Retinal pigment epithelial cell (primary cell): ENCODE measurements at regions not wholly inside any gene's neighbourhood (a gene's known extent, or its start where the extent isn't known, plus 50 kb on each side); places are given as distances from the start of the nearest gene placed in this dataset.
"Not testable (repeated sequence)": the region's sequence is repeated elsewhere in the genome, so short reads cannot be mapped to it uniquely, and the experiment has no call there.

Experiments used
- DNase-seq: peaks from one replicate; pipeline ENCODE4 v3.0.0-alpha.2; 2010; ENCODE audit warnings: low read depth
- H3K4me3 ChIP-seq: 2 replicates; pipeline ENCODE4 v1.5.1; 2011; ENCODE audit warnings: mild to moderate bottlenecking, low read length, control low read depth, moderate library complexity
- CTCF ChIP-seq: conservative IDR thresholded peaks from 2 replicates; pipeline ENCODE4 v1.5.1; 2011; ENCODE audit warnings: low read depth, low read length, control low read depth, inconsistent platforms

- TF ChIP-seq CTCF: no peak
- no peak overlapping the region for H3K4me3 ChIP-seq
- DNase-seq: no peak
These were observed 568.4 kb downstream of the ZNF608 start for GRCh38 chr5:124178050-124178449.

- no peak for DNase-seq
- no peak overlapping the region for H3K4me3 ChIP-seq
- no peak for TF ChIP-seq CTCF
These were observed 569.7 kb downstream of the ZNF608 start for GRCh38 chr5:124176692-124177091.

GRCh38 chr5:124173386-124173785 is 573.1 kb downstream of the ZNF608 start:
- no peak for DNase-seq
- no peak for TF ChIP-seq CTCF
- no peak overlapping the region for H3K4me3 ChIP-seq

GRCh38 chr5:124172389-124173003 is 573.9 kb downstream of the ZNF608 start:
- TF ChIP-seq CTCF: no peak
- DNase-seq: no peak
- no peak overlapping the region for H3K4me3 ChIP-seq

GRCh38 chr5:124168093-124168492 is 578.3 kb downstream of the ZNF608 start:
- not testable (repeated sequence) for H3K4me3 ChIP-seq, DNase-seq

- DNase-seq: no peak
- no peak overlapping the region for H3K4me3 ChIP-seq
- TF ChIP-seq CTCF: no peak
These were observed 583.5 kb downstream of the ZNF608 start for GRCh38 chr5:124162767-124163532.

- TF ChIP-seq CTCF: no peak
These were observed 585.2 kb downstream of the ZNF608 start for GRCh38 chr5:124161266-124161665.

More at GRCh38 chr5:124161266-124161665, 585.2 kb downstream of the ZNF608 start:
- DNase-seq: no peak
- H3K4me3 ChIP-seq: no peak overlapping the region
